A673 (cell line): ENCODE measurements at regions not wholly inside any gene's neighbourhood (a gene's known extent, or its start where the extent isn't known, plus 50 kb on each side); places are given as distances from the start of the nearest gene placed in this dataset.

Experiments
- BruUV-seq: library from RNA; stranded (reverse); fragments of 400-500 nt; replicated peaks from 2 replicates; lab custom pipeline; 2021; lab: Mats Ljungman, UMichigan
- CTCF ChIA-PET: fragments of 300-600 bp; sonication (Branson Sonifier 250); formaldehyde crosslinking; loops from one replicate; lab custom pipeline; 2022; ENCODE audit warnings: antibody characterized with exemption; lab: Charles Lee
- POLR2A ChIA-PET: fragments of 300-600 bp; sonication (Branson Sonifier 250); formaldehyde crosslinking; loops from one replicate; lab custom pipeline; 2022; ENCODE audit warnings: antibody characterized with exemption; ENCODE audit not compliant: low non-redundant PET; lab: Charles Lee
- DNase-seq: peaks from one replicate; pipeline ENCODE4 v3.0.0-alpha.2; 2015; ENCODE audit warnings: low spot score
- H3K27ac ChIP-seq: fragments of 200-600 bp; sonication (generic); 2 replicates; pipeline ENCODE4 v1.5.1; 2016; ENCODE audit warnings: mixed run types, low read depth, mild to moderate bottlenecking, mixed read lengths, antibody characterized with exemption, low read length; ENCODE audit not compliant: poor library complexity, severe bottlenecking
- H3K27me3 ChIP-seq: fragments of 200-600 bp; sonication (generic); replicated peaks from 2 replicates; pipeline ENCODE4 v1.6.1; 2017; ENCODE audit warnings: mixed run types, low read depth, mild to moderate bottlenecking, mixed read lengths, antibody characterized with exemption, low read length; ENCODE audit not compliant: insufficient read depth, poor library complexity
- H3K36me3 ChIP-seq: fragments of 200-600 bp; sonication (generic); 2 replicates; pipeline ENCODE4 v1.6.1; 2016; ENCODE audit warnings: mixed run types, mild to moderate bottlenecking, mixed read lengths, antibody characterized with exemption, low read length; ENCODE audit not compliant: insufficient read depth, poor library complexity, severe bottlenecking
- H3K4me1 ChIP-seq: fragments of 200-600 bp; sonication (generic); 2 replicates; pipeline ENCODE4 v1.6.1; 2017; ENCODE audit warnings: mixed run types, mild to moderate bottlenecking, mixed read lengths, antibody characterized with exemption, low read length; ENCODE audit not compliant: insufficient read depth, poor library complexity, severe bottlenecking
- H3K4me3 ChIP-seq: fragments of 200-600 bp; sonication (generic); 2 replicates; pipeline ENCODE4 v1.5.1; 2016; ENCODE audit warnings: low read depth, mixed run types, mild to moderate bottlenecking, mixed read lengths, low read length; ENCODE audit not compliant: poor library complexity, severe bottlenecking
- H3K9me3 ChIP-seq: fragments of 200-600 bp; sonication (generic); 2 replicates; pipeline ENCODE4 v1.6.1; 2016; ENCODE audit warnings: mixed run types, low read depth, mild to moderate bottlenecking, mixed read lengths, antibody characterized with exemption, low read length; ENCODE audit not compliant: poor library complexity, severe bottlenecking
- CTCF ChIP-seq: fragments of 300-800, 200-600 bp; sonication (generic); conservative IDR thresholded peaks from 2 replicates; pipeline ENCODE4 v1.5.1; 2017; ENCODE audit warnings: low read depth, mild to moderate bottlenecking, antibody characterized with exemption, low read length, moderate library complexity, mixed read lengths
- EZH2 ChIP-seq: fragments of 200-600 bp; sonication (generic); IDR thresholded peaks from 2 replicates; pipeline ENCODE4 v1.6.1; 2017; ENCODE audit warnings: borderline replicate concordance, low read depth, mild to moderate bottlenecking, mixed read lengths, antibody characterized with exemption, low read length; ENCODE audit not compliant: poor library complexity, severe bottlenecking
- intact Hi-C: fragments of 100-400 bp; cut with micrococcal nuclease; formaldehyde crosslinking; loops from one replicate; pipeline ENCODE4 v1.10.0; 2022; ENCODE audit not compliant: unreplicated experiment

GRCh38 chr11:121870206-121871045 lies 245.6 kb downstream of the BLID start:
- intact Hi-C loops = no loop called here
- no peaks in the 10 kb centered on the region for H3K4me1 ChIP-seq
- no peaks in the 10 kb centered on the region for H3K9me3 ChIP-seq
- BruUV-seq = no TSS peak
- no peaks in the 10 kb centered on the region for H3K36me3 ChIP-seq
- no peaks in the 10 kb centered on the region for H3K27me3 ChIP-seq
- ChIA-PET CTCF (no interaction called here), POLR2A (no interaction called here)
- H3K4me3 ChIP-seq = no peak overlapping the region
- DNase-seq = peak; percentile 42
- TF ChIP-seq EZH2 (no peak), CTCF (peak; percentile 54)
- no peak overlapping the region for H3K27ac ChIP-seq

GRCh38 chr11:121869478-121869877 lies 246.5 kb downstream of the BLID start:
- no peaks in the 10 kb centered on the region for H3K9me3 ChIP-seq
- no peaks in the 10 kb centered on the region for H3K4me1 ChIP-seq
- intact Hi-C loops = no loop called here
- H3K27ac ChIP-seq = no peak overlapping the region
- TF ChIP-seq CTCF (no peak), EZH2 (no peak)
- no peak for DNase-seq
- ChIA-PET CTCF (no interaction called here), POLR2A (no interaction called here)
- no peaks in the 10 kb centered on the region for H3K36me3 ChIP-seq
- BruUV-seq = no TSS peak
- no peaks in the 10 kb centered on the region for H3K27me3 ChIP-seq
- no peak overlapping the region for H3K4me3 ChIP-seq

DNA sequence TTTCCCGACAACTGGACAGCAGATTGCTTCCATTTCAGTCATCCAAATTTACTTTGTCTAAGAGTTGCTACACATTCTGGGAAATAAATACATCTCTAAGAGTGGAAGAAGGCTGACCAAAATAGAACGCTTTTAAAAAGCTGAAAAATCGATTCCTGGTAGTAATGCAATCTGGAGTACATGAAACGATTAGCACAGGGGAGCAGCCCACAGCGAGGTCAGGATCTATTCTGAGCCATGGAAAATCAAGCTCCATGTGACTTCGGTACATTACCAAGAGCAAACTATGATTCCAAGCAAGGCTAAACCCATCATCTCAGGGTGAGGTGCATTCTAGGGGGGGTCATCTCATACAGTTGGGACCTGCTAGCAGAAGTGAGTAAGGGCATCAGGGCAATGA lies 249.3 kb downstream of the BLID start:
- POLR2A ChIA-PET = interaction anchor here (0.7 kb wide), 1 partner anchor 143 kb away, joined by 3 read pairs; no protein-coding TSS in a partner anchor
- TF ChIP-seq CTCF (no peak), EZH2 (no peak)
- no peak overlapping the region for H3K4me3 ChIP-seq
- intact Hi-C loops = no loop called here
- BruUV-seq = no TSS peak
- H3K27ac ChIP-seq = no peak overlapping the region
- no peak for DNase-seq
- no peaks in the 10 kb centered on the region for H3K9me3 ChIP-seq
- CTCF ChIA-PET = no interaction called here
- H3K27me3 ChIP-seq = no peaks in the 10 kb centered on the region
- no peaks in the 10 kb centered on the region for H3K4me1 ChIP-seq
- no peaks in the 10 kb centered on the region for H3K36me3 ChIP-seq
